H1 (cell line): ENCODE measurements at regions not wholly inside any gene's neighbourhood (a gene's known extent, or its start where the extent isn't known, plus 50 kb on each side); places are given as distances from the start of the nearest gene placed in this dataset.
"Not testable (repeated sequence)": the region's sequence is repeated elsewhere in the genome, so short reads cannot be mapped to it uniquely, and the experiment has no call there.

Source experiments
- CTCF ChIA-PET: fragments of 300-600 bp; sonication (Branson Sonifier 250); formaldehyde crosslinking; loops from one replicate; lab custom pipeline; 2021; ENCODE audit not compliant: partially characterized antibody; lab: Charles Lee
- POLR2A ChIA-PET: fragments of 300-600 bp; sonication (Branson Sonifier 250); formaldehyde crosslinking; loops from one replicate; lab custom pipeline; 2021; ENCODE audit warnings: inconsistent platforms; ENCODE audit not compliant: partially characterized antibody; lab: Charles Lee
- DNase-seq, 2 experiments: peaks; one replicate each; pipeline versions ENCODE4 v3.0.0 to v3.0.0-alpha.2; 2010 to 2022; ENCODE audit warnings: low spot score in 2 of 2, low read depth in 1 of 2, mixed read lengths in 1 of 2
- FAIRE-seq: peaks from 2 replicates; lab custom pipeline; 2011; peaks lifted over from hg19 to GRCh38; lab: Jason Lieb, UNC
- H2AFZ ChIP-seq: 2 replicates; pipeline ENCODE4 v1.8.1; 2012; ENCODE audit warnings: low read length, inconsistent platforms
- H2AK5ac ChIP-seq: 2 replicates; pipeline ENCODE4 v1.6.1; 2013; ENCODE audit warnings: low read depth, low read length
- H2BK120ac ChIP-seq: replicated peaks from 2 replicates; pipeline ENCODE3; 2013; ENCODE audit warnings: low read depth, low read length, inconsistent platforms
- H2BK12ac ChIP-seq: 2 replicates; pipeline ENCODE4 v1.6.1; 2013; ENCODE audit warnings: low read depth, low read length
- H2BK15ac ChIP-seq: 2 replicates; pipeline ENCODE4 v1.6.1; 2013; ENCODE audit warnings: low read length
- H2BK20ac ChIP-seq: 2 replicates; pipeline ENCODE4 v1.6.1; 2013; ENCODE audit warnings: low read length
- H2BK5ac ChIP-seq: 2 replicates; pipeline ENCODE4 v1.6.1; 2013; ENCODE audit warnings: low read depth, low read length
- H3K14ac ChIP-seq: 2 replicates; pipeline ENCODE4 v1.6.1; 2013; ENCODE audit warnings: inconsistent platforms; ENCODE audit not compliant: insufficient read length
- H3K18ac ChIP-seq: 2 replicates; pipeline ENCODE4 v1.6.1; 2013; ENCODE audit warnings: low read length; ENCODE audit errors: extremely low read depth
- H3K23ac ChIP-seq: 2 replicates; pipeline ENCODE4 v1.6.1; 2013; ENCODE audit warnings: inconsistent platforms; ENCODE audit not compliant: insufficient read length
- H3K23me2 ChIP-seq: 2 replicates; pipeline ENCODE4 v1.6.1; 2013; ENCODE audit warnings: low read depth, low read length
- H3K27ac ChIP-seq: 2 replicates; pipeline ENCODE4 v1.6.1; 2011; ENCODE audit warnings: low read depth, low read length, inconsistent platforms
- H3K27me3 ChIP-seq, 4 experiments: replicated peaks in 1 of 4; 1 replicate in 1 of 4; 2 replicates in 3 of 4; pipeline versions ENCODE4 v1.6.1 to v1.8.1; 2011 to 2013; ENCODE audit warnings: low read length in 3 of 4, mild to moderate bottlenecking in 3 of 4, inconsistent platforms in 2 of 4, mixed read lengths in 2 of 4, moderate library complexity in 1 of 4; ENCODE audit not compliant: control insufficient read depth in 3 of 4, insufficient read depth in 3 of 4; ENCODE audit errors: extremely low read depth in 1 of 4
- H3K36me3 ChIP-seq, 4 experiments: 2 replicates each; pipeline versions ENCODE4 v1.6.1 to v1.8.1; 2011 to 2013; ENCODE audit warnings: mild to moderate bottlenecking in 4 of 4, low read length in 3 of 4, moderate library complexity in 2 of 4, control low read depth in 1 of 4, inconsistent platforms in 1 of 4; ENCODE audit not compliant: insufficient read depth in 4 of 4, control insufficient read depth in 2 of 4
- H3K4ac ChIP-seq: replicated peaks from 2 replicates; pipeline ENCODE3; 2013; ENCODE audit warnings: low read length, low read depth, mixed read lengths, inconsistent platforms; ENCODE audit not compliant: insufficient read length
- H3K4me1 ChIP-seq, 4 experiments: replicated peaks in 1 of 4; 1 replicate in 1 of 4; 2 replicates in 3 of 4; pipeline versions ENCODE4 v1.6.1 to v1.8.1; 2011 to 2013; ENCODE audit warnings: low read length in 3 of 4, inconsistent platforms in 2 of 4, mixed read lengths in 1 of 4; ENCODE audit not compliant: insufficient read depth in 4 of 4, control insufficient read depth in 3 of 4
- H3K4me2 ChIP-seq, 2 experiments: 2 replicates each; pipeline versions ENCODE4 v1.6.1 to v1.8.1; 2011 to 2013; ENCODE audit warnings: low read depth in 2 of 2, low read length in 2 of 2, control low read depth in 1 of 2, inconsistent platforms in 1 of 2, mild to moderate bottlenecking in 1 of 2; ENCODE audit not compliant: insufficient read depth in 1 of 2
- H3K4me3 ChIP-seq, 4 experiments: fragments of 200-600, 300-600 bp in 1 of 4; sonication (generic), shearing (Covaris generic), sonication (Bioruptor Twin) in 1 of 4; 2 replicates each; pipeline versions ENCODE4 v1.5.1 to v1.8.1; 2011 to 2016; ENCODE audit warnings: low read length in 4 of 4, low read depth in 3 of 4, control low read depth in 2 of 4, inconsistent platforms in 2 of 4, mild to moderate bottlenecking in 2 of 4, mixed read lengths in 1 of 4, moderate library complexity in 1 of 4; ENCODE audit not compliant: insufficient read depth in 2 of 4; ENCODE audit errors: extremely low read depth in 1 of 4
- H3K56ac ChIP-seq: replicated peaks from 2 replicates; pipeline ENCODE3; 2013; ENCODE audit warnings: low read depth, mild to moderate bottlenecking, mixed read lengths, low read length, inconsistent platforms; ENCODE audit not compliant: insufficient read length
- H3K79me1 ChIP-seq: 2 replicates; pipeline ENCODE4 v1.6.1; 2013; ENCODE audit warnings: low read depth, low read length, control low read depth
- H3K79me2 ChIP-seq, 2 experiments: 2 replicates each; pipeline versions ENCODE4 v1.6.1 to v1.8.1; 2012 to 2013; ENCODE audit warnings: low read length in 2 of 2, mild to moderate bottlenecking in 2 of 2, inconsistent platforms in 1 of 2; ENCODE audit not compliant: insufficient read depth in 2 of 2, control insufficient read depth in 1 of 2
- H3K9ac ChIP-seq, 4 experiments: replicated peaks in 1 of 4; 1 replicate in 1 of 4; 2 replicates in 3 of 4; pipeline versions ENCODE4 v1.6.1 to v1.8.1; 2011 to 2013; ENCODE audit warnings: low read depth in 3 of 4, low read length in 3 of 4, control low read depth in 2 of 4, mild to moderate bottlenecking in 2 of 4, moderate library complexity in 2 of 4, inconsistent platforms in 1 of 4; ENCODE audit errors: extremely low read depth in 1 of 4
- H3K9me3 ChIP-seq, 2 experiments: 2 replicates each; pipeline versions ENCODE4 v1.6.1 to v1.8.1; 2012 to 2013; ENCODE audit warnings: mild to moderate bottlenecking in 2 of 2, moderate library complexity in 2 of 2, control low read depth in 1 of 2, inconsistent platforms in 1 of 2, low read depth in 1 of 2, low read length in 1 of 2, mixed read lengths in 1 of 2; ENCODE audit not compliant: insufficient read depth in 2 of 2
- H4K20me1 ChIP-seq, 2 experiments: replicated peaks in 1 of 2; 2 replicates each; pipeline versions ENCODE3 to v1.8.1; 2011 to 2013; ENCODE audit warnings: inconsistent platforms in 2 of 2, low read length in 2 of 2, mild to moderate bottlenecking in 1 of 2; ENCODE audit not compliant: insufficient read depth in 2 of 2, control insufficient read depth in 1 of 2
- H4K5ac ChIP-seq: 2 replicates; pipeline ENCODE4 v1.6.1; 2013; ENCODE audit warnings: low read length, low read depth, mixed read lengths, inconsistent platforms; ENCODE audit not compliant: insufficient read length
- H4K8ac ChIP-seq: 2 replicates; pipeline ENCODE4 v1.8.0; 2013; ENCODE audit warnings: mild to moderate bottlenecking, moderate library complexity, low read length, inconsistent platforms; ENCODE audit not compliant: insufficient read depth; ENCODE audit errors: extremely low read depth
- H4K91ac ChIP-seq: replicated peaks from 2 replicates; pipeline ENCODE3; 2013; ENCODE audit warnings: low read length, mixed read lengths, inconsistent platforms; ENCODE audit not compliant: insufficient read length
- WGBS, 2 experiments: shearing (Covaris generic) in 1 of 2; methylation state at CpG; one replicate each; pipeline versions ENCODE4 v1.1.6 to v1.1.7; 2013 to 2015; ENCODE audit warnings: low lambda C conversion rate in 2 of 2, mixed read lengths in 2 of 2, inconsistent platforms in 1 of 2, low coverage in 1 of 2, missing lambda C conversion rate in 1 of 2; ENCODE audit not compliant: insufficient replicate concordance in 2 of 2, insufficient coverage in 1 of 2, insufficient read length in 1 of 2; ENCODE audit errors: extremely low coverage in 1 of 2, missing lambda C conversion rate in 1 of 2; 5-methylcytosine and 5-hydroxymethylcytosine counted together

GRCh38 chr21:14055746-14056515, 154.8 kb downstream of the LIPI start:
- H2BK120ac ChIP-seq, H3K9me3 ChIP-seq, H3K4me2 ChIP-seq, H3K36me3 ChIP-seq, H2BK12ac ChIP-seq, H3K56ac ChIP-seq, H3K18ac ChIP-seq, H3K27me3 ChIP-seq, H2AFZ ChIP-seq, H3K23ac ChIP-seq, H4K8ac ChIP-seq, H3K23me2 ChIP-seq, DNase-seq, H2BK20ac ChIP-seq, H3K4me3 ChIP-seq, H3K4me1 ChIP-seq, H4K5ac ChIP-seq, H3K14ac ChIP-seq, H2AK5ac ChIP-seq, H3K9ac ChIP-seq, H2BK15ac ChIP-seq, H3K4ac ChIP-seq, CTCF ChIA-PET, FAIRE-seq, H4K91ac ChIP-seq, POLR2A ChIA-PET: not testable (repeated sequence)
- H2BK5ac ChIP-seq: peak overlapping the region; percentile 71
- WGBS, 2 experiments: 88% methylated on average over 6 of the region's 6 CpGs; no CpG with 5 or more reads in 1 of the 2 experiments
- H3K27ac ChIP-seq: 0 out of 2 replicates have a peak overlapping the region, but pooled peaks have one; percentile 7
- H3K79me1 ChIP-seq: peaks cover 11% of the 10 kb centered on the region
- peaks cover 5 to 13% of the 10 kb centered on the region in 2 experiments for H4K20me1 ChIP-seq
- H3K79me2 ChIP-seq: peaks cover 0 to 60% of the 10 kb centered on the region in 2 experiments; a peak in 3 of 4 replicates
